Trophoblast cell (in vitro differentiated cells and primary cell): ENCODE measurements at regions not wholly inside any gene's neighbourhood (a gene's known extent, or its start where the extent isn't known, plus 50 kb on each side); places are given as distances from the start of the nearest gene placed in this dataset.

Source experiments
- DNase-seq, 2 donors: peaks; one replicate each; pipeline ENCODE4 v3.0.0-alpha.2; 2016
- H2AFZ ChIP-seq: 2 replicates; pipeline ENCODE4 v1.6.1; 2013; ENCODE audit warnings: low read length, moderate library complexity, mild to moderate bottlenecking; ENCODE audit not compliant: insufficient read depth, poor library complexity
- H2AK5ac ChIP-seq: 2 replicates; pipeline ENCODE4 v1.6.1; 2013; ENCODE audit warnings: mild to moderate bottlenecking, low read length
- H2BK120ac ChIP-seq: 2 replicates; pipeline ENCODE4 v1.6.1; 2013; ENCODE audit warnings: low read length, mild to moderate bottlenecking, moderate library complexity; ENCODE audit not compliant: insufficient read depth, poor library complexity
- H2BK12ac ChIP-seq: 2 replicates; pipeline ENCODE4 v1.6.1; 2013; ENCODE audit warnings: mild to moderate bottlenecking, low read length, moderate library complexity
- H2BK5ac ChIP-seq: 2 replicates; pipeline ENCODE4 v1.6.1; 2013; ENCODE audit warnings: low read length, low read depth, moderate library complexity, mild to moderate bottlenecking; ENCODE audit not compliant: poor library complexity
- H3K14ac ChIP-seq: 2 replicates; pipeline ENCODE4 v1.6.1; 2013; ENCODE audit warnings: mild to moderate bottlenecking, low read length
- H3K18ac ChIP-seq: 2 replicates; pipeline ENCODE4 v1.6.1; 2013; ENCODE audit warnings: mild to moderate bottlenecking, low read length
- H3K23ac ChIP-seq: 2 replicates; pipeline ENCODE4 v1.6.1; 2013; ENCODE audit warnings: low read length
- H3K27ac ChIP-seq: 2 replicates; pipeline ENCODE4 v1.5.1; 2013; ENCODE audit warnings: low read depth, mild to moderate bottlenecking, inconsistent platforms, low read length, moderate library complexity
- H3K27me3 ChIP-seq: 2 replicates; pipeline ENCODE4 v1.6.1; 2013; ENCODE audit warnings: inconsistent platforms, mild to moderate bottlenecking, low read length, moderate library complexity; ENCODE audit not compliant: insufficient read depth
- H3K36me3 ChIP-seq, 2 experiments: 1 replicate in 1 of 2; 2 replicates in 1 of 2; pipeline ENCODE4 v1.6.1; 2013; ENCODE audit warnings: low read length in 2 of 2, mild to moderate bottlenecking in 2 of 2, moderate library complexity in 1 of 2; ENCODE audit not compliant: insufficient read depth in 2 of 2, control insufficient read depth in 1 of 2
- H3K4ac ChIP-seq: 2 replicates; pipeline ENCODE4 v1.6.1; 2013; ENCODE audit warnings: low read depth, mild to moderate bottlenecking, low read length, moderate library complexity
- H3K4me1 ChIP-seq, 2 experiments: 1 replicate in 1 of 2; 2 replicates in 1 of 2; pipeline ENCODE4 v1.6.1; 2013; ENCODE audit warnings: low read length in 2 of 2, mild to moderate bottlenecking in 2 of 2, moderate library complexity in 1 of 2; ENCODE audit not compliant: insufficient read depth in 2 of 2, control insufficient read depth in 1 of 2
- H3K4me2 ChIP-seq: 2 replicates; pipeline ENCODE4 v1.6.1; 2013; ENCODE audit warnings: inconsistent platforms, mild to moderate bottlenecking, low read length, moderate library complexity
- H3K4me3 ChIP-seq: 2 replicates; pipeline ENCODE4 v1.5.1; 2013; ENCODE audit warnings: mild to moderate bottlenecking, low read depth, low read length, inconsistent platforms
- H3K79me1 ChIP-seq: one replicate; pipeline ENCODE4 v1.6.1; 2013; ENCODE audit warnings: low read length
- H3K79me2 ChIP-seq: 2 replicates; pipeline ENCODE4 v1.6.1; 2013; ENCODE audit warnings: low read length, mild to moderate bottlenecking; ENCODE audit not compliant: control insufficient read depth, insufficient read depth, poor library complexity
- H3K9ac ChIP-seq: 2 replicates; pipeline ENCODE4 v1.6.1; 2013; ENCODE audit warnings: mild to moderate bottlenecking, low read length
- H3K9me3 ChIP-seq: 2 replicates; pipeline ENCODE4 v1.6.1; 2013; ENCODE audit warnings: low read depth, mild to moderate bottlenecking, control low read depth, inconsistent platforms, low read length; ENCODE audit not compliant: insufficient read depth
- H4K12ac ChIP-seq: 2 replicates; pipeline ENCODE4 v1.6.1; 2013; ENCODE audit warnings: low read depth, mild to moderate bottlenecking, low read length, moderate library complexity
- H4K8ac ChIP-seq: 2 replicates; pipeline ENCODE4 v1.6.1; 2013; ENCODE audit warnings: low read depth, mild to moderate bottlenecking, low read length, moderate library complexity
- H4K91ac ChIP-seq: one replicate; pipeline ENCODE4 v1.6.1; 2013; ENCODE audit warnings: low read depth, mild to moderate bottlenecking, low read length, moderate library complexity
- WGBS: extraction: QIAGEN DNeasy Blood & Tissue Kit; methylation state at CpG from one replicate; pipeline ENCODE4 v1.1.7; 2013; ENCODE audit warnings: missing lambda C conversion rate; ENCODE audit not compliant: insufficient read length, insufficient coverage; ENCODE audit errors: extremely low coverage; 5-methylcytosine and 5-hydroxymethylcytosine counted together

DNA sequence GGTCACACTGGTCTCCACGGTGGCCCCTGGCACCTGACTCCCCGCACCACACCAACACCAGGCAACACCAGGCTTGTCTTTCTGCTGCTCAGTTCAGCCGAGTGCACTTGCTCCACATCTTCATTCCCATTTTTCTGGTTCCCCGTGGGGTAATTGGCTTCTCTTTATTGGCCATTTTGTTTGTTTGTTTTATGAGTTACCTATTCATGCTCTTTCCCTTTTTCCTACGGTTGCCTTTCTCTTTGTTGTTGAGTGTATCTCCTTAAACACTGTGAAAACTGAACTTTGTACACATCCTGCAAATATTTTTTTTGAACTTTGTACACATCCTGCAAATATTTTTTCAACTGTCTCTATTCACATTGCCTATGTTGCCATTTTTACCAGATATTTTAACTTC, 834.0 kb downstream of the BRD1 start:
- Histone ChIP-seq H3K4me2 (no peak overlapping the region), H2BK5ac (no peak overlapping the region), H3K4ac (no peak overlapping the region), H3K9ac (no peak overlapping the region), H3K79me1 (no peaks in the 10 kb centered on the region), H3K23ac (no peak overlapping the region), H4K91ac (no peak overlapping the region), H2BK120ac (no peak overlapping the region), H3K79me2 (no peaks in the 10 kb centered on the region), H3K9me3 (no peaks in the 10 kb centered on the region), H4K8ac (no peak overlapping the region), H3K18ac (no peak overlapping the region), H2BK12ac (no peak overlapping the region), H3K4me1 (no peaks in the 10 kb centered on the region), H2AK5ac (no peak overlapping the region), H4K12ac (no peak overlapping the region), H2AFZ (no peak overlapping the region), H3K27me3 (no peaks in the 10 kb centered on the region), H3K14ac (no peak overlapping the region), H3K4me3 (no peak overlapping the region), H3K36me3 (no peaks in the 10 kb centered on the region), H3K27ac (no peak overlapping the region)
- no CpG with 5 or more reads among the region's 5 CpGs for WGBS
- DNase-seq, result no peak

DNA sequence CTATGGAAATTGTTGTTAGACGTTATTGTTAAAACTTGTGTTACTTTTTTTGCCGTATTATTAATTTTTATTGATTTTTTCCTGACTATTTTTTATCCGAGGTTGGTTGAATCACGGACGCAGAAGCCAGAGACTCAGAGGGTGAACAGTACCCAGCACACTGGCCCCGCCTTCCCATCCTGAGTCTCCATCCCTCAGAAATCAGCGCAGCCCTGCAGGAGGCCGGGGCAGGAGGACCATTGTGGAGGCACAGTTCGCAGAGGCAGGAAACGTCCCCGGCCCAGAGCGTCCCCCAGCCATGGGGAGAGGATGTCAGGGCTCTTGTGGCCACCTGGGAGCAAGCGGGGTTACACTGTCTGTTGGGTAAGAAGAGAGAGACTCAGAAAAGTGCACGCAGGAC, 843.0 kb downstream of the BRD1 start:
- H2BK5ac ChIP-seq, result no peak overlapping the region
- H3K4me1 ChIP-seq, result no peaks in the 10 kb centered on the region
- no peak overlapping the region for H3K27ac ChIP-seq
- H3K27me3 ChIP-seq, result no peaks in the 10 kb centered on the region
- H2BK120ac ChIP-seq, result no peak overlapping the region
- no peak overlapping the region for H3K23ac ChIP-seq
- peaks cover 4% of the 10 kb centered on the region for H3K9me3 ChIP-seq
- H3K79me1 ChIP-seq, result no peaks in the 10 kb centered on the region
- H3K4ac ChIP-seq, result no peak overlapping the region
- no peak overlapping the region for H4K91ac ChIP-seq
- no peak overlapping the region for H2AK5ac ChIP-seq
- H3K4me3 ChIP-seq, result no peak overlapping the region
- no peaks in the 10 kb centered on the region for H3K79me2 ChIP-seq
- H3K9ac ChIP-seq, result no peak overlapping the region
- H2BK12ac ChIP-seq, result no peak overlapping the region
- H4K8ac ChIP-seq, result no peak overlapping the region
- no peak overlapping the region for H3K14ac ChIP-seq
- no peaks in the 10 kb centered on the region for H3K36me3 ChIP-seq
- H2AFZ ChIP-seq, result no peak overlapping the region
- DNase-seq, result no peak
- H3K18ac ChIP-seq, result no peak overlapping the region
- WGBS, result no CpG with 5 or more reads among the region's 14 CpGs
- H4K12ac ChIP-seq, result no peak overlapping the region
- no peak overlapping the region for H3K4me2 ChIP-seq

DNA sequence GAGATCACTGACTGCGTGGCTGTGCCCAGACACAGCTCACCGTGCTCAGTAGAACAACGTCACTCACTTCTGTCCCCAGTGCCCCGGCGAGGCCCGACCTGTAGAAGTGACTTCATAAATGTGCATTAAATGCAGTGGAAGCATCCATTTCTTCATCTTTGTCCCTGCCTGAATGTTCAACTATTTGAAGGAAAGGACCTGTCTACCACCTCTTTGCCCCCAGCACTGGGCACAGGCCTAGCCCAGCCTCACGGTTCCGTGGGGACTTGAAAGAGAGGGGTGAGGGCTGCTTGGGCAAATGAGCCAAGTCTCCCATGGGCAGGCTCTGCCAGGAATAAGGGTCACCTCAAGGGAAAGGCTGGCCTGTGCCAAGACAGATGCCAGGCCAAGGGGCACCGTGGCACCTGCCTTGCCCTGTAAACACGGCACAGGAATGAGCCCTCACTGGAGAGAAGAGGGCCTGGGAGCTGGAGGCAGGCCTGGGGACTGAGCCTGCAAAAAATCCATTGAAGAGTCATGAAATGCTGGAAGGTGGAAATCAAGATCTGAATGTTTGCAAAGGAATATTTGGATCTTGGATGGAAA, 845.3 kb downstream of the BRD1 start:
- H3K4me1 ChIP-seq, result no peaks in the 10 kb centered on the region
- WGBS, result no CpG with 5 or more reads among the region's 10 CpGs
- H4K8ac ChIP-seq, result no peak overlapping the region
- no peak overlapping the region for H4K12ac ChIP-seq
- no peak overlapping the region for H3K9ac ChIP-seq
- peaks cover 7% of the 10 kb centered on the region for H3K9me3 ChIP-seq
- H3K4ac ChIP-seq, result no peak overlapping the region
- H3K36me3 ChIP-seq, result no peaks in the 10 kb centered on the region
- H3K23ac ChIP-seq, result no peak overlapping the region
- no peak overlapping the region for H2BK120ac ChIP-seq
- no peaks in the 10 kb centered on the region for H3K27me3 ChIP-seq
- no peak overlapping the region for H2AFZ ChIP-seq
- no peak overlapping the region for H2AK5ac ChIP-seq
- no peak overlapping the region for H3K14ac ChIP-seq
- H3K4me3 ChIP-seq, result no peak overlapping the region
- no peak overlapping the region for H2BK12ac ChIP-seq
- H3K4me2 ChIP-seq, result no peak overlapping the region
- no peak overlapping the region for H3K27ac ChIP-seq
- no peak for DNase-seq
- no peaks in the 10 kb centered on the region for H3K79me1 ChIP-seq
- no peak overlapping the region for H3K18ac ChIP-seq
- no peaks in the 10 kb centered on the region for H3K79me2 ChIP-seq
- no peak overlapping the region for H2BK5ac ChIP-seq
- H4K91ac ChIP-seq, result no peak overlapping the region

DNA sequence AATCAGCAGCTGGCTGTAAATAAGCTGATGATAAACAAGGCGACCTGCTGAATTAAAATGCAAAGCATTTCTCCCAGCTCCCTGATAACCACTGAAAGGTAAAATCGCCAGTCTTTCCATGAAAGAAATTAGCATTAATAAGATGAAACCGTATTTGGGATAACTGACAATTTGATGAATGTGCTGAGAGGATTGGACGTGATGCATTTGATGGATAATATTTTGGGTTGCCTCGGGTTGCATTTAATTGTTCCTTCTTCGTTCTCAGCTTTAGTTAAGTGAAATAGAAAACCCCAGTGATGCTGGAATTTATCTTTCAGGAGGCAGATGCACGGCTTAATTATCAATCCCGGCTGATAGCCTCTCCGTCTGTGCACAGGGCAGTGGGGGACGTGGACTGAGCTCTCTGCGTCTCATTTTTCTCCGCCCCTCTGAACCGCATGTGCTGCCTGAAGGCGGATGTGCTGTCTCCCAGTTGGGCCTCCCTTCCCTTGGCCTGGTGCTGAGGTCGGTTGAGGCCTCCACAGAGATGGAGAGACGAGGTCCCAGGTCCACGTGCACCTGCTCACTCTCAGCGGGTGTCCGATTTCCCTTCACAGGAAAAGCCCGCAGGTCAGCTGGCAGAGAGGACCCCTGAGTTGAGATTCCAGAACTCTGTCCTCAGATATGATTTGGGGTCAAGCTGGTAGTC, 846.2 kb downstream of the BRD1 start:
- WGBS, result no CpG with 5 or more reads among the region's 20 CpGs

More for the DNA sequence above, 846.2 kb downstream of the BRD1 start:
- H4K12ac ChIP-seq, result no peak overlapping the region
- no peaks in the 10 kb centered on the region for H3K79me1 ChIP-seq
- peaks cover 7% of the 10 kb centered on the region for H3K9me3 ChIP-seq
- no peak overlapping the region for H3K23ac ChIP-seq
- H3K4me3 ChIP-seq, result no peak overlapping the region
- H3K27me3 ChIP-seq, result no peaks in the 10 kb centered on the region
- H3K4me1 ChIP-seq, result no peaks in the 10 kb centered on the region
- H2BK12ac ChIP-seq, result no peak overlapping the region
- H3K14ac ChIP-seq, result no peak overlapping the region
- no peak overlapping the region for H3K4me2 ChIP-seq
- H4K8ac ChIP-seq, result no peak overlapping the region
- no peak overlapping the region for H2AK5ac ChIP-seq
- no peak overlapping the region for H3K18ac ChIP-seq
- H2AFZ ChIP-seq, result no peak overlapping the region
- no peak overlapping the region for H4K91ac ChIP-seq
- H2BK120ac ChIP-seq, result no peak overlapping the region
- no peak for DNase-seq
- no peak overlapping the region for H3K27ac ChIP-seq
- H3K4ac ChIP-seq, result no peak overlapping the region
- H3K79me2 ChIP-seq, result no peaks in the 10 kb centered on the region
- H3K36me3 ChIP-seq, result no peaks in the 10 kb centered on the region
- no peak overlapping the region for H3K9ac ChIP-seq
- H2BK5ac ChIP-seq, result no peak overlapping the region
